K562 (cell line): ENCODE measurements at regions not wholly inside any gene's neighbourhood (a gene's known extent, or its start where the extent isn't known, plus 50 kb on each side); places are given as distances from the start of the nearest gene placed in this dataset.
A peak's percentile ranks its signal among the peaks of the same experiment; 100 is the strongest.

Experiments used
- BACH1 ChIP-seq: fragments of 200-800 bp; sonication (Bioruptor generic); IDR thresholded peaks from 2 replicates; pipeline ENCODE4 v1.6.1; 2016; ENCODE audit warnings: missing genetic modification characterization, missing compliant biosample characterization
- DPF2 ChIP-seq: fragments of 450-650 bp; IDR thresholded peaks from 2 replicates; pipeline ENCODE4 v1.6.1; 2016
- HDAC8 ChIP-seq: fragments of 450-650 bp; IDR thresholded peaks from 2 replicates; pipeline ENCODE4 v1.6.1; 2016; ENCODE audit warnings: mild to moderate bottlenecking, missing genetic modification characterization, moderate library complexity, missing compliant biosample characterization
- NUFIP1 ChIP-seq: fragments of 450-650 bp; IDR thresholded peaks from 2 replicates; pipeline ENCODE4 v1.6.1; 2018; ENCODE audit not compliant: partially characterized antibody
- PHF20 ChIP-seq: fragments of 450-650 bp; IDR thresholded peaks from 2 replicates; pipeline ENCODE4 v1.6.1; 2018; ENCODE audit not compliant: partially characterized antibody
- POU5F1 ChIP-seq: fragments of 150-350 bp; IDR thresholded peaks from 2 replicates; pipeline ENCODE4 v1.6.1; 2014; ENCODE audit warnings: borderline replicate concordance, low read length, low read depth, mild to moderate bottlenecking; ENCODE audit not compliant: partially characterized antibody
- RBBP5 ChIP-seq: fragments of 200-600 bp; sonication (generic); IDR thresholded peaks from 2 replicates; pipeline ENCODE4 v1.6.1; 2012; ENCODE audit warnings: borderline replicate concordance, mild to moderate bottlenecking, low read length, control low read depth, inconsistent platforms; ENCODE audit not compliant: insufficient read depth, poor library complexity, severe bottlenecking
- SMC3 ChIP-seq: conservative IDR thresholded peaks from 2 replicates; pipeline ENCODE4 v1.6.1; 2011; ENCODE audit warnings: low read depth, low read length, improper control_type of control experiment; ENCODE audit not compliant: insufficient read depth
- STAG1 ChIP-seq: sonication (generic); formaldehyde crosslinking; IDR thresholded peaks from 2 replicates; pipeline ENCODE4 v1.5.0; 2020; ENCODE audit warnings: missing genetic modification reagents, borderline replicate concordance
- TSC22D4 ChIP-seq: fragments of 450-650 bp; IDR thresholded peaks from 2 replicates; pipeline ENCODE4 v1.6.1; 2016; ENCODE audit warnings: missing genetic modification characterization, missing biosample characterization, control low read depth
- ZNF143 ChIP-seq: sonication (generic); formaldehyde crosslinking; IDR thresholded peaks from 2 replicates; pipeline ENCODE4 v1.9.0; 2022; ENCODE audit warnings: mild to moderate bottlenecking, missing genetic modification reagents
- ZNF408 ChIP-seq: fragments of 250-450 bp; sonication (Bioruptor Pico); IDR thresholded peaks from 2 replicates; pipeline ENCODE4 v1.4.0; 2020; ENCODE audit warnings: low read depth, mild to moderate bottlenecking, moderate library complexity
- ZNF780A ChIP-seq: fragments of 250-450 bp; sonication (Bioruptor Pico); IDR thresholded peaks from 2 replicates; pipeline ENCODE4 v1.5.0; 2021; ENCODE audit warnings: mild to moderate bottlenecking
- TF ChIP-seq, protein P1 (sequence below): sonication (generic); formaldehyde crosslinking; IDR thresholded peaks from 2 replicates; pipeline ENCODE4 v1.4.0; 2020; ENCODE audit warnings: mild to moderate bottlenecking, missing genetic modification reagents
- TF ChIP-seq, protein P2 (sequence below): sonication (generic); formaldehyde crosslinking; IDR thresholded peaks from 2 replicates; pipeline ENCODE4 v1.8.0; 2022; ENCODE audit warnings: mild to moderate bottlenecking, missing genetic modification reagents
- TF ChIP-seq, protein P3 (sequence below): conservative IDR thresholded peaks from 2 replicates; pipeline ENCODE4 v1.6.1; 2011; ENCODE audit warnings: low read depth, mild to moderate bottlenecking, low read length; ENCODE audit not compliant: control insufficient read depth
- TF ChIP-seq, protein P4 (sequence below): fragments of 250-450 bp; sonication (Bioruptor Pico); IDR thresholded peaks from 2 replicates; pipeline ENCODE4 v1.5.0; 2020; ENCODE audit warnings: mild to moderate bottlenecking, borderline replicate concordance

DNA sequence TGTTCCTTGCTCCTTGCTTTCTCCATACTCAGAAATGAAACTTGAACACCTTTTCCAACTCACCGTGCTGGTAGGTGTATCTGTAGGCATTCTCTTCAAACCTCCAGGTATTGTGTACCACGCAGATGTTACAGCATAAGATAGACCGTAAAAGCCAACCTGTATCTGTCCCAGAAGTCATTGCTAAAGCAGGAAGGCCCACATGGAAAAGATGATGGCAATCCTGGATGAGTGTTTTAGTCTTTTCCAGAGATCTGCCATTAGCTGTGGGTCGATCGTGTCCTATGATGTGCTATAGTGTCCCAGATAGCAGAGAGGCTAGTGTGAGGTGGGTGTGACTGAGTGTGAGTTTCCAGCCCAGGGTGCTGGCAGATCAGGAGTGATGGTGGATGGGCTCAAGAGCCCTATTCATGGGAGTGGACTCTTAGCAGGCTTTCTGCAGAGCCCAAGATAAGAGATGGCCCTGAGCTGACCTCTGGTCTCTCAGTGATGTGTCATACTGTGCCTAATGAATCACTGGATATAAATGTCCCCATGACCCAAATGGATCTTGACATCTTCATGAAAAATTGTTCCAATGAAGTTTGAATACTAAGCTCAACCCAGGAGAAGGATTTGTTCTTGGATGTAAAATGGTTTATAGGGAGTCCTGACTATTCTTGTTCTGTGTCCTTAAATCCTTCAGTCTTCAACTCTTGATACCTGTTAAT is 69.1 kb upstream of the WDR1 start (continued):
- TF ChIP-seq RBBP5: peak; percentile 27
- TF ChIP-seq ZNF780A (CRISPR knock-in tag): no peak
- no peak for TF ChIP-seq PHF20
- no peak for TF ChIP-seq NUFIP1
- TF ChIP-seq TSC22D4 (tag): no peak
- TF ChIP-seq STAG1: no peak
- TF ChIP-seq HDAC8: peak; percentile 61; the same call in 1 of the 2 replicates
- TF ChIP-seq DPF2: peak; percentile 89
- TF ChIP-seq, protein P1, sequence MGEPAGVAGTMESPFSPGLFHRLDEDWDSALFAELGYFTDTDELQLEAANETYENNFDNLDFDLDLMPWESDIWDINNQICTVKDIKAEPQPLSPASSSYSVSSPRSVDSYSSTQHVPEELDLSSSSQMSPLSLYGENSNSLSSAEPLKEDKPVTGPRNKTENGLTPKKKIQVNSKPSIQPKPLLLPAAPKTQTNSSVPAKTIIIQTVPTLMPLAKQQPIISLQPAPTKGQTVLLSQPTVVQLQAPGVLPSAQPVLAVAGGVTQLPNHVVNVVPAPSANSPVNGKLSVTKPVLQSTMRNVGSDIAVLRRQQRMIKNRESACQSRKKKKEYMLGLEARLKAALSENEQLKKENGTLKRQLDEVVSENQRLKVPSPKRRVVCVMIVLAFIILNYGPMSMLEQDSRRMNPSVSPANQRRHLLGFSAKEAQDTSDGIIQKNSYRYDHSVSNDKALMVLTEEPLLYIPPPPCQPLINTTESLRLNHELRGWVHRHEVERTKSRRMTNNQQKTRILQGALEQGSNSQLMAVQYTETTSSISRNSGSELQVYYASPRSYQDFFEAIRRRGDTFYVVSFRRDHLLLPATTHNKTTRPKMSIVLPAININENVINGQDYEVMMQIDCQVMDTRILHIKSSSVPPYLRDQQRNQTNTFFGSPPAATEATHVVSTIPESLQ (CRISPR knock-in tag): no peak
- TF ChIP-seq, protein P2, sequence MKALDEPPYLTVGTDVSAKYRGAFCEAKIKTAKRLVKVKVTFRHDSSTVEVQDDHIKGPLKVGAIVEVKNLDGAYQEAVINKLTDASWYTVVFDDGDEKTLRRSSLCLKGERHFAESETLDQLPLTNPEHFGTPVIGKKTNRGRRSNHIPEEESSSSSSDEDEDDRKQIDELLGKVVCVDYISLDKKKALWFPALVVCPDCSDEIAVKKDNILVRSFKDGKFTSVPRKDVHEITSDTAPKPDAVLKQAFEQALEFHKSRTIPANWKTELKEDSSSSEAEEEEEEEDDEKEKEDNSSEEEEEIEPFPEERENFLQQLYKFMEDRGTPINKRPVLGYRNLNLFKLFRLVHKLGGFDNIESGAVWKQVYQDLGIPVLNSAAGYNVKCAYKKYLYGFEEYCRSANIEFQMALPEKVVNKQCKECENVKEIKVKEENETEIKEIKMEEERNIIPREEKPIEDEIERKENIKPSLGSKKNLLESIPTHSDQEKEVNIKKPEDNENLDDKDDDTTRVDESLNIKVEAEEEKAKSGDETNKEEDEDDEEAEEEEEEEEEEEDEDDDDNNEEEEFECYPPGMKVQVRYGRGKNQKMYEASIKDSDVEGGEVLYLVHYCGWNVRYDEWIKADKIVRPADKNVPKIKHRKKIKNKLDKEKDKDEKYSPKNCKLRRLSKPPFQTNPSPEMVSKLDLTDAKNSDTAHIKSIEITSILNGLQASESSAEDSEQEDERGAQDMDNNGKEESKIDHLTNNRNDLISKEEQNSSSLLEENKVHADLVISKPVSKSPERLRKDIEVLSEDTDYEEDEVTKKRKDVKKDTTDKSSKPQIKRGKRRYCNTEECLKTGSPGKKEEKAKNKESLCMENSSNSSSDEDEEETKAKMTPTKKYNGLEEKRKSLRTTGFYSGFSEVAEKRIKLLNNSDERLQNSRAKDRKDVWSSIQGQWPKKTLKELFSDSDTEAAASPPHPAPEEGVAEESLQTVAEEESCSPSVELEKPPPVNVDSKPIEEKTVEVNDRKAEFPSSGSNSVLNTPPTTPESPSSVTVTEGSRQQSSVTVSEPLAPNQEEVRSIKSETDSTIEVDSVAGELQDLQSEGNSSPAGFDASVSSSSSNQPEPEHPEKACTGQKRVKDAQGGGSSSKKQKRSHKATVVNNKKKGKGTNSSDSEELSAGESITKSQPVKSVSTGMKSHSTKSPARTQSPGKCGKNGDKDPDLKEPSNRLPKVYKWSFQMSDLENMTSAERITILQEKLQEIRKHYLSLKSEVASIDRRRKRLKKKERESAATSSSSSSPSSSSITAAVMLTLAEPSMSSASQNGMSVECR (CRISPR knock-in tag): no peak
- TF ChIP-seq ZNF408: no peak
- TF ChIP-seq, protein P3, sequence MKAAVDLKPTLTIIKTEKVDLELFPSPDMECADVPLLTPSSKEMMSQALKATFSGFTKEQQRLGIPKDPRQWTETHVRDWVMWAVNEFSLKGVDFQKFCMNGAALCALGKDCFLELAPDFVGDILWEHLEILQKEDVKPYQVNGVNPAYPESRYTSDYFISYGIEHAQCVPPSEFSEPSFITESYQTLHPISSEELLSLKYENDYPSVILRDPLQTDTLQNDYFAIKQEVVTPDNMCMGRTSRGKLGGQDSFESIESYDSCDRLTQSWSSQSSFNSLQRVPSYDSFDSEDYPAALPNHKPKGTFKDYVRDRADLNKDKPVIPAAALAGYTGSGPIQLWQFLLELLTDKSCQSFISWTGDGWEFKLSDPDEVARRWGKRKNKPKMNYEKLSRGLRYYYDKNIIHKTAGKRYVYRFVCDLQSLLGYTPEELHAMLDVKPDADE: no peak
- no peak for TF ChIP-seq POU5F1
- TF ChIP-seq ZNF143: no peak
- TF ChIP-seq SMC3: no peak
- TF ChIP-seq, protein P4, sequence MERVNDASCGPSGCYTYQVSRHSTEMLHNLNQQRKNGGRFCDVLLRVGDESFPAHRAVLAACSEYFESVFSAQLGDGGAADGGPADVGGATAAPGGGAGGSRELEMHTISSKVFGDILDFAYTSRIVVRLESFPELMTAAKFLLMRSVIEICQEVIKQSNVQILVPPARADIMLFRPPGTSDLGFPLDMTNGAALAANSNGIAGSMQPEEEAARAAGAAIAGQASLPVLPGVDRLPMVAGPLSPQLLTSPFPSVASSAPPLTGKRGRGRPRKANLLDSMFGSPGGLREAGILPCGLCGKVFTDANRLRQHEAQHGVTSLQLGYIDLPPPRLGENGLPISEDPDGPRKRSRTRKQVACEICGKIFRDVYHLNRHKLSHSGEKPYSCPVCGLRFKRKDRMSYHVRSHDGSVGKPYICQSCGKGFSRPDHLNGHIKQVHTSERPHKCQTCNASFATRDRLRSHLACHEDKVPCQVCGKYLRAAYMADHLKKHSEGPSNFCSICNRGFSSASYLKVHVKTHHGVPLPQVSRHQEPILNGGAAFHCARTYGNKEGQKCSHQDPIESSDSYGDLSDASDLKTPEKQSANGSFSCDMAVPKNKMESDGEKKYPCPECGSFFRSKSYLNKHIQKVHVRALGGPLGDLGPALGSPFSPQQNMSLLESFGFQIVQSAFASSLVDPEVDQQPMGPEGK: no peak
- TF ChIP-seq BACH1: no peak; the same call in 1 of the 2 replicates
